BE2C (cell line): ENCODE measurements at regions not wholly inside any gene's neighbourhood (a gene's known extent, or its start where the extent isn't known, plus 50 kb on each side); places are given as distances from the start of the nearest gene placed in this dataset.

Experiments used
- DNase-seq: peaks from one replicate; pipeline ENCODE4 v3.0.0-alpha.2; 2020
- H3K27me3 ChIP-seq: fragments of 250-450 bp; sonication (Bioruptor Pico); 2 replicates; pipeline ENCODE4 v1.5.1; 2020; ENCODE audit warnings: mild to moderate bottlenecking
- H3K36me3 ChIP-seq: fragments of 250-450 bp; sonication (Bioruptor Pico); 2 replicates; pipeline ENCODE4 v1.5.1; 2020; ENCODE audit warnings: mild to moderate bottlenecking
- H3K4me1 ChIP-seq: fragments of 250-450 bp; sonication (Bioruptor Pico); 2 replicates; pipeline ENCODE4 v1.5.1; 2020
- H3K4me3 ChIP-seq: 2 replicates; pipeline ENCODE4 v1.5.1; 2011; ENCODE audit warnings: low read depth, low read length
- H3K9me3 ChIP-seq: fragments of 250-450 bp; sonication (Bioruptor Pico); 2 replicates; pipeline ENCODE4 v1.5.1; 2020
- TF ChIP-seq, protein P1 (sequence below): IDR thresholded peaks from 2 replicates; pipeline ENCODE4 v1.5.1; 2012; ENCODE audit warnings: mild to moderate bottlenecking, low read depth, low read length

DNA sequence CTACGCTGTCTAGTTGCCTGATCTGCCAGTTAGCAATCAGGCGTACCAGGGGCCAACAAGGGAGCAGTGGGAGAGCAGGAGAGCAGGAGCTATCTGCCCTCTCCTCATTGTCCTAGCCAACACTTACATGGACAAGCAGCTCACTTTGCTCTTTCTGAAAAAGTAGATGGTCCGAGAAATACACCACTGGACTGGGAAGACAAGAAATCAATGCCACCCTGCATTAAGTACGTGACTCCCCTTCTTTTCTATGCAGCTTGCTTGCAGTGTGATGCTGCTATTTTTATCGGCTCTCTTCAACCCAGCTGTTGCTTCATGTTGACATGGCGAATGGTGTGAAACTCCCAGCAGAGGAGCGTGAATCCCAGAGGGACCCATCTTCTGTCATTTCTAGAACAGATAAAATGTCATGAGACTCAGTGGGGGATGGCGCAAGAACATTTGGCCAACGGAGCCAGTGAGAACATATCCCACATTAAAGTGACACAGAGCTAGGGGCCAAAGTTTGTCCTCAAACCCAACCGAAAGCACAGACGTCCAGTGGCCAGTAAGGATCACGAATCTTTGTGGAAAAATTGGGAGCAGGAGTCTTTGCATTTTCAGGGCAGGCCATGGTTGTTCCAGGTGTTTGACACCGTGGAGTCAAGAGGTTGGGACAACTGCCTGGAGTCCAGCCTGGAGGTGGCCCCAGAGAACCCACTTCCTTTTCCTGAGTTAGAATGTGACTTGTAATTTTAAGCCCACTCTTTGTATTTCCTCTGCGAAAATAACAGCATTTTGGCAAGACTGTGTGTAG lies 53.7 kb upstream of the MEF2A start:
- H3K9me3 ChIP-seq: no peaks in the 10 kb centered on the region
- TF ChIP-seq, protein P1, sequence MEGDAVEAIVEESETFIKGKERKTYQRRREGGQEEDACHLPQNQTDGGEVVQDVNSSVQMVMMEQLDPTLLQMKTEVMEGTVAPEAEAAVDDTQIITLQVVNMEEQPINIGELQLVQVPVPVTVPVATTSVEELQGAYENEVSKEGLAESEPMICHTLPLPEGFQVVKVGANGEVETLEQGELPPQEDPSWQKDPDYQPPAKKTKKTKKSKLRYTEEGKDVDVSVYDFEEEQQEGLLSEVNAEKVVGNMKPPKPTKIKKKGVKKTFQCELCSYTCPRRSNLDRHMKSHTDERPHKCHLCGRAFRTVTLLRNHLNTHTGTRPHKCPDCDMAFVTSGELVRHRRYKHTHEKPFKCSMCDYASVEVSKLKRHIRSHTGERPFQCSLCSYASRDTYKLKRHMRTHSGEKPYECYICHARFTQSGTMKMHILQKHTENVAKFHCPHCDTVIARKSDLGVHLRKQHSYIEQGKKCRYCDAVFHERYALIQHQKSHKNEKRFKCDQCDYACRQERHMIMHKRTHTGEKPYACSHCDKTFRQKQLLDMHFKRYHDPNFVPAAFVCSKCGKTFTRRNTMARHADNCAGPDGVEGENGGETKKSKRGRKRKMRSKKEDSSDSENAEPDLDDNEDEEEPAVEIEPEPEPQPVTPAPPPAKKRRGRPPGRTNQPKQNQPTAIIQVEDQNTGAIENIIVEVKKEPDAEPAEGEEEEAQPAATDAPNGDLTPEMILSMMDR: no peak
- peaks cover 11% of the 10 kb centered on the region for H3K4me1 ChIP-seq
- H3K4me3 ChIP-seq: no peak overlapping the region
- H3K27me3 ChIP-seq: no peaks in the 10 kb centered on the region
- H3K36me3 ChIP-seq: no peaks in the 10 kb centered on the region
- no peak for DNase-seq

DNA sequence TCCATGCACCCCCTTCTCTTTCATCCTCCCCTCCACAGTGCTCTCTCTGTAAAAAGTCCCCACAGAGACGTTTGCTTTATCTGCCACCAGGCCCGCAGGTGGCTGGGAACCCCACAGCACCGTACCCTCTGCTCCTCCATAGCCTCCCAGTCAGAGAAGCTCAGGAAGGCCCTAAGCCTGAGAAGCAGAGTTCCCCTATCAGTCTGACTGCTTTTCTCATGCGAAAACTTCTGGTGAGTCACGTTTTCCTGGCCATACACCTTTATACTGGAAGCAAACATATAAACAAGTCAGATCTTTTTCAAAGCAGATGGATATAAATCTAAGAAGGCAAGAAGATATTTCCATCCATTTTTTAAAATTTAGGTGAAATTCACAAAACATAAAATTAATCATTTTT lies 51.5 kb upstream of the MEF2A start:
- H3K36me3 ChIP-seq: no peaks in the 10 kb centered on the region
- no peak for DNase-seq

More for the DNA sequence above, 51.5 kb upstream of the MEF2A start:
- Histone ChIP-seq H3K4me3 (no peak overlapping the region), H3K27me3 (no peaks in the 10 kb centered on the region), H3K4me1 (no peaks in the 10 kb centered on the region), H3K9me3 (no peaks in the 10 kb centered on the region)
- TF ChIP-seq, protein P1: no peak
